ENCODE measurements at regions not wholly inside any gene's neighbourhood (a gene's known extent, or its start where the extent isn't known, plus 50 kb on each side); places are given as distances from the start of the nearest gene placed in this dataset.
"Not testable (repeated sequence)": the region's sequence is repeated elsewhere in the genome, so short reads cannot be mapped to it uniquely, and the experiment has no call there.

DNA sequence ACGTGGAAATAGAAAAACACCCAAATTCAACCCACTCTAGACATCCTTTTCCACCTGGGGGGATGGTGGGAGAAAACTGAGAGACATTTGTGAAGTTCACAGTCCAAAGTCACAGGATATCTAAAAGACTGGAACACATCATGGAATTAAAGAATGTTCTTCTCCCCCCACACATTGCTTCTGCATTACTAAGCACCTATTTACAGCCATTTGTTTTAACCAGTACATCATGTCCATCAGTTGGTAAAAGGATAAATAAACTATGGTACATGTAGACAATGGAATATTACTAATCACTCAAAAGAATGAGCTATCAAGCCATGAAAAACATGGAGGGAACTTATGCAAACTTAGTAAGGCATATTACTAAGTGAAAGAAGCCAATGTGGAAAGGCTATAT is 185.5 kb upstream of the ANXA10 start:
- no peak for TF ChIP-seq RARB (CRISPR knock-in tag; IDR thresholded peaks at IDR 0.05)
- no peak for TF ChIP-seq OSR1 (CRISPR knock-in tag; IDR thresholded peaks at IDR 0.05)
- TF ChIP-seq ZNF8 (CRISPR knock-in tag; IDR thresholded peaks at IDR 0.05): no peak
- TF ChIP-seq, protein P1, sequence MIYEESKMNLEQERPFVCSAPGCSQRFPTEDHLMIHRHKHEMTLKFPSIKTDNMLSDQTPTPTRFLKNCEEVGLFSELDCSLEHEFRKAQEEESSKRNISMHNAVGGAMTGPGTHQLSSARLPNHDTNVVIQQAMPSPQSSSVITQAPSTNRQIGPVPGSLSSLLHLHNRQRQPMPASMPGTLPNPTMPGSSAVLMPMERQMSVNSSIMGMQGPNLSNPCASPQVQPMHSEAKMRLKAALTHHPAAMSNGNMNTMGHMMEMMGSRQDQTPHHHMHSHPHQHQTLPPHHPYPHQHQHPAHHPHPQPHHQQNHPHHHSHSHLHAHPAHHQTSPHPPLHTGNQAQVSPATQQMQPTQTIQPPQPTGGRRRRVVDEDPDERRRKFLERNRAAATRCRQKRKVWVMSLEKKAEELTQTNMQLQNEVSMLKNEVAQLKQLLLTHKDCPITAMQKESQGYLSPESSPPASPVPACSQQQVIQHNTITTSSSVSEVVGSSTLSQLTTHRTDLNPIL (CRISPR knock-in tag; IDR thresholded peaks at IDR 0.05; ENCODE audit: low read depth): no peak
- TF ChIP-seq ARNTL (CRISPR knock-in tag; IDR thresholded peaks at IDR 0.05; ENCODE audit: borderline replicate concordance, low read depth): no peak
- no peak for TF ChIP-seq BACH2 (CRISPR knock-in tag; IDR thresholded peaks at IDR 0.05; ENCODE audit: borderline replicate concordance)
- ATAC-seq: no peak

DNA sequence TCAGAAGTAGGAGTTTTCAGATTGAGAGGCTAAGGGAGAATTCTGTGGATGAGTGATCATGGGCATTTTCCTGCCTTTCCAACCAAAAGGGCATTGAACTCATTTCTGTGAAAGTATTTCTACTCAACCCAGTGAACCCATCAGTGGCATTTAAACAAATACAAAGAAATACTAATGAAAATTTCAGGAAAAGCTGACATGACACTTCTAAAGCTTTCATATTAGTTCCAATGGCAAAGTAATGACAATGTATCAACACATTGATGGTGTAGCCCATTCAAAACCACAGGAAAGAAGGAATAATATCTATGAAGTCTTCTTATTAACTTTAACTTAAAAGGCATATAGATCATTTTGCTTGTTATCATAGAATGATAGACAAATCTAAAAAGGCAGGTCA is 183.5 kb upstream of the ANXA10 start:
- ATAC-seq: no peak
- TF ChIP-seq ZNF8 (CRISPR knock-in tag; IDR thresholded peaks at IDR 0.05) (no peak), CSRNP3 (CRISPR knock-in tag; IDR thresholded peaks at IDR 0.05) (no peak), ZC3H10 (CRISPR knock-in tag; IDR thresholded peaks at IDR 0.05) (no peak), ARNTL (CRISPR knock-in tag; IDR thresholded peaks at IDR 0.05; ENCODE audit: borderline replicate concordance, low read depth) (no peak), ZFP30 (CRISPR knock-in tag; IDR thresholded peaks at IDR 0.05) (no peak), RARB (CRISPR knock-in tag; IDR thresholded peaks at IDR 0.05) (no peak), OSR1 (CRISPR knock-in tag; IDR thresholded peaks at IDR 0.05) (no peak), ESRRG (CRISPR knock-in tag; IDR thresholded peaks at IDR 0.05) (no peak), TOX (CRISPR knock-in tag; IDR thresholded peaks at IDR 0.05; ENCODE audit: borderline replicate concordance) (no peak), ZNF70 (CRISPR knock-in tag; IDR thresholded peaks at IDR 0.05) (no peak), ZNF565 (CRISPR knock-in tag; conservative IDR thresholded peaks at IDR 0.05; ENCODE audit: low read depth) (no peak), GLIS3 (CRISPR knock-in tag; IDR thresholded peaks at IDR 0.05) (no peak), SNAI2 (CRISPR knock-in tag; IDR thresholded peaks at IDR 0.05) (no peak)
- TF ChIP-seq, protein P2, sequence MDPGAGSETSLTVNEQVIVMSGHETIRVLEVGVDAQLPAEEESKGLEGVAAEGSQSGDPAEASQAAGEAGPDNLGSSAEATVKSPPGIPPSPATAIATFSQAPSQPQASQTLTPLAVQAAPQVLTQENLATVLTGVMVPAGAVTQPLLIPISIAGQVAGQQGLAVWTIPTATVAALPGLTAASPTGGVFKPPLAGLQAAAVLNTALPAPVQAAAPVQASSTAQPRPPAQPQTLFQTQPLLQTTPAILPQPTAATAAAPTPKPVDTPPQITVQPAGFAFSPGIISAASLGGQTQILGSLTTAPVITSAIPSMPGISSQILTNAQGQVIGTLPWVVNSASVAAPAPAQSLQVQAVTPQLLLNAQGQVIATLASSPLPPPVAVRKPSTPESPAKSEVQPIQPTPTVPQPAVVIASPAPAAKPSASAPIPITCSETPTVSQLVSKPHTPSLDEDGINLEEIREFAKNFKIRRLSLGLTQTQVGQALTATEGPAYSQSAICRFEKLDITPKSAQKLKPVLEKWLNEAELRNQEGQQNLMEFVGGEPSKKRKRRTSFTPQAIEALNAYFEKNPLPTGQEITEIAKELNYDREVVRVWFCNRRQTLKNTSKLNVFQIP (CRISPR knock-in tag; IDR thresholded peaks at IDR 0.05; ENCODE audit: borderline replicate concordance, low read depth): no peak
- TF ChIP-seq, protein P3, sequence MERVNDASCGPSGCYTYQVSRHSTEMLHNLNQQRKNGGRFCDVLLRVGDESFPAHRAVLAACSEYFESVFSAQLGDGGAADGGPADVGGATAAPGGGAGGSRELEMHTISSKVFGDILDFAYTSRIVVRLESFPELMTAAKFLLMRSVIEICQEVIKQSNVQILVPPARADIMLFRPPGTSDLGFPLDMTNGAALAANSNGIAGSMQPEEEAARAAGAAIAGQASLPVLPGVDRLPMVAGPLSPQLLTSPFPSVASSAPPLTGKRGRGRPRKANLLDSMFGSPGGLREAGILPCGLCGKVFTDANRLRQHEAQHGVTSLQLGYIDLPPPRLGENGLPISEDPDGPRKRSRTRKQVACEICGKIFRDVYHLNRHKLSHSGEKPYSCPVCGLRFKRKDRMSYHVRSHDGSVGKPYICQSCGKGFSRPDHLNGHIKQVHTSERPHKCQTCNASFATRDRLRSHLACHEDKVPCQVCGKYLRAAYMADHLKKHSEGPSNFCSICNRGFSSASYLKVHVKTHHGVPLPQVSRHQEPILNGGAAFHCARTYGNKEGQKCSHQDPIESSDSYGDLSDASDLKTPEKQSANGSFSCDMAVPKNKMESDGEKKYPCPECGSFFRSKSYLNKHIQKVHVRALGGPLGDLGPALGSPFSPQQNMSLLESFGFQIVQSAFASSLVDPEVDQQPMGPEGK (CRISPR knock-in tag; IDR thresholded peaks at IDR 0.05; ENCODE audit: borderline replicate concordance): no peak
- TF ChIP-seq, protein P1 (CRISPR knock-in tag; IDR thresholded peaks at IDR 0.05; ENCODE audit: low read depth): no peak

GRCh38 chr4:167912535-167912934 is 179.8 kb upstream of the ANXA10 start:
- ATAC-seq: not testable (repeated sequence)

GRCh38 chr4:167918077-167918476 is 174.3 kb upstream of the ANXA10 start:
- ATAC-seq: no peak
- TF ChIP-seq, protein P2 (CRISPR knock-in tag; IDR thresholded peaks at IDR 0.05; ENCODE audit: borderline replicate concordance, low read depth): no peak
- TF ChIP-seq, protein P3 (CRISPR knock-in tag; IDR thresholded peaks at IDR 0.05; ENCODE audit: borderline replicate concordance): no peak
- TF ChIP-seq ZFP30 (CRISPR knock-in tag; IDR thresholded peaks at IDR 0.05) (no peak), ISL1 (CRISPR knock-in tag; IDR thresholded peaks at IDR 0.05) (no peak), SNAI2 (CRISPR knock-in tag; IDR thresholded peaks at IDR 0.05) (no peak), ESRRG (CRISPR knock-in tag; IDR thresholded peaks at IDR 0.05) (no peak), ZNF565 (CRISPR knock-in tag; conservative IDR thresholded peaks at IDR 0.05; ENCODE audit: low read depth) (no peak), ZNF70 (CRISPR knock-in tag; IDR thresholded peaks at IDR 0.05) (no peak), TOX (CRISPR knock-in tag; IDR thresholded peaks at IDR 0.05; ENCODE audit: borderline replicate concordance) (no peak), TCF4 (CRISPR knock-in tag; IDR thresholded peaks at IDR 0.05; ENCODE audit: borderline replicate concordance) (no peak), RARB (CRISPR knock-in tag; IDR thresholded peaks at IDR 0.05) (no peak), OSR1 (CRISPR knock-in tag; IDR thresholded peaks at IDR 0.05) (no peak)
- TF ChIP-seq, protein P4, sequence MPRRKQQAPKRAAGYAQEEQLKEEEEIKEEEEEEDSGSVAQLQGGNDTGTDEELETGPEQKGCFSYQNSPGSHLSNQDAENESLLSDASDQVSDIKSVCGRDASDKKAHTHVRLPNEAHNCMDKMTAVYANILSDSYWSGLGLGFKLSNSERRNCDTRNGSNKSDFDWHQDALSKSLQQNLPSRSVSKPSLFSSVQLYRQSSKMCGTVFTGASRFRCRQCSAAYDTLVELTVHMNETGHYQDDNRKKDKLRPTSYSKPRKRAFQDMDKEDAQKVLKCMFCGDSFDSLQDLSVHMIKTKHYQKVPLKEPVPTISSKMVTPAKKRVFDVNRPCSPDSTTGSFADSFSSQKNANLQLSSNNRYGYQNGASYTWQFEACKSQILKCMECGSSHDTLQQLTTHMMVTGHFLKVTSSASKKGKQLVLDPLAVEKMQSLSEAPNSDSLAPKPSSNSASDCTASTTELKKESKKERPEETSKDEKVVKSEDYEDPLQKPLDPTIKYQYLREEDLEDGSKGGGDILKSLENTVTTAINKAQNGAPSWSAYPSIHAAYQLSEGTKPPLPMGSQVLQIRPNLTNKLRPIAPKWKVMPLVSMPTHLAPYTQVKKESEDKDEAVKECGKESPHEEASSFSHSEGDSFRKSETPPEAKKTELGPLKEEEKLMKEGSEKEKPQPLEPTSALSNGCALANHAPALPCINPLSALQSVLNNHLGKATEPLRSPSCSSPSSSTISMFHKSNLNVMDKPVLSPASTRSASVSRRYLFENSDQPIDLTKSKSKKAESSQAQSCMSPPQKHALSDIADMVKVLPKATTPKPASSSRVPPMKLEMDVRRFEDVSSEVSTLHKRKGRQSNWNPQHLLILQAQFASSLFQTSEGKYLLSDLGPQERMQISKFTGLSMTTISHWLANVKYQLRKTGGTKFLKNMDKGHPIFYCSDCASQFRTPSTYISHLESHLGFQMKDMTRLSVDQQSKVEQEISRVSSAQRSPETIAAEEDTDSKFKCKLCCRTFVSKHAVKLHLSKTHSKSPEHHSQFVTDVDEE (CRISPR knock-in tag; IDR thresholded peaks at IDR 0.05): no peak

Measured in SK-N-SH treated with all-trans-retinoic acid at 6 μM for 48 hours (cell line).